D341Med (cell line): ENCODE measurements at regions not wholly inside any gene's neighbourhood (a gene's known extent, or its start where the extent isn't known, plus 50 kb on each side); places are given as distances from the start of the nearest gene placed in this dataset.
"Not testable (repeated sequence)": the region's sequence is repeated elsewhere in the genome, so short reads cannot be mapped to it uniquely, and the experiment has no call there.

ENCODE experiments used
- DNase-seq: peaks from one replicate; pipeline ENCODE4 v3.0.0; 2012; ENCODE audit warnings: low spot score

- DNase-seq, result no peak
These were observed 389.6 kb upstream of the COX7C start for GRCh38 chr5:86228147-86228546.

GRCh38 chr5:86232246-86232645, 385.5 kb upstream of the COX7C start:
- DNase-seq, result no peak

- no peak for DNase-seq
These were observed 373.6 kb upstream of the COX7C start for GRCh38 chr5:86244153-86244552.

- DNase-seq, result no peak
These were observed 359.9 kb upstream of the COX7C start for GRCh38 chr5:86257871-86258270.

- not testable (repeated sequence) for DNase-seq
These were observed 333.1 kb upstream of the COX7C start for GRCh38 chr5:86284400-86285190.

- not testable (repeated sequence) for DNase-seq
These were observed 330.3 kb upstream of the COX7C start for GRCh38 chr5:86287437-86287836.

- DNase-seq, result not testable (repeated sequence)
These were observed 328.0 kb upstream of the COX7C start for GRCh38 chr5:86289786-86290185.

GRCh38 chr5:86292811-86293210, 324.9 kb upstream of the COX7C start:
- DNase-seq, result not testable (repeated sequence)

- DNase-seq, result not testable (repeated sequence)
These were observed 315.1 kb upstream of the COX7C start for GRCh38 chr5:86302643-86303042.

GRCh38 chr5:86305050-86305449, 312.7 kb upstream of the COX7C start:
- not testable (repeated sequence) for DNase-seq

GRCh38 chr5:86314951-86315350, 302.8 kb upstream of the COX7C start:
- DNase-seq, result no peak

GRCh38 chr5:86320266-86320665, 297.5 kb upstream of the COX7C start:
- no peak for DNase-seq

- DNase-seq, result no peak
These were observed 288.4 kb upstream of the COX7C start for GRCh38 chr5:86329318-86329717.

GRCh38 chr5:86330736-86331135, 287.0 kb upstream of the COX7C start:
- DNase-seq, result no peak

GRCh38 chr5:86332851-86333250, 284.9 kb upstream of the COX7C start:
- DNase-seq, result no peak

- no peak for DNase-seq
These were observed 279.9 kb upstream of the COX7C start for GRCh38 chr5:86337667-86338460.

- no peak for DNase-seq
These were observed 263.1 kb upstream of the COX7C start for GRCh38 chr5:86354664-86355063.

- DNase-seq, result no peak
These were observed 256.9 kb upstream of the COX7C start for GRCh38 chr5:86360801-86361200.

GRCh38 chr5:86371061-86371460, 246.7 kb upstream of the COX7C start:
- no peak for DNase-seq

GRCh38 chr5:86374611-86375010, 243.1 kb upstream of the COX7C start:
- DNase-seq, result peak; percentile 30

- no peak for DNase-seq
These were observed 241.5 kb upstream of the COX7C start for GRCh38 chr5:86376214-86376613.

- no peak for DNase-seq
These were observed 214.6 kb upstream of the COX7C start for GRCh38 chr5:86403190-86403589.

- no peak for DNase-seq
These were observed 213.5 kb upstream of the COX7C start for GRCh38 chr5:86404256-86404655.
